Right cardiac atrium (tissue), 5 donors: ENCODE measurements at regions not wholly inside any gene's neighbourhood (a gene's known extent, or its start where the extent isn't known, plus 50 kb on each side); places are given as distances from the start of the nearest gene placed in this dataset.

ENCODE experiments used
- ATAC-seq, 2 donors: fragments of 200-7000 bp; cut with Tn5 transposase; one replicate each; pipeline versions ENCODE4 v1.8.0 to v1.9.1; 2020; ENCODE audit warnings: moderate library complexity in 2 of 2, mild to moderate bottlenecking in 1 of 2
- DNase-seq, 3 donors: peaks; one replicate each; pipeline ENCODE4 v3.0.0-alpha.2; 2020
- H3K27ac ChIP-seq: one replicate; pipeline ENCODE4 v1.5.1; 2013; ENCODE audit warnings: mild to moderate bottlenecking, low read length, control low read depth, moderate library complexity
- H3K27me3 ChIP-seq: one replicate; pipeline ENCODE4 v1.6.1; 2013; ENCODE audit not compliant: control insufficient read depth, insufficient read depth
- H3K4me1 ChIP-seq: one replicate; pipeline ENCODE4 v1.6.1; 2013; ENCODE audit warnings: low read length; ENCODE audit not compliant: control insufficient read depth, insufficient read depth
- H3K4me3 ChIP-seq: one replicate; pipeline ENCODE4 v1.5.1; 2013; ENCODE audit warnings: low read length, control low read depth
- H3K9me3 ChIP-seq: one replicate; pipeline ENCODE4 v1.6.1; 2013; ENCODE audit warnings: low read length; ENCODE audit not compliant: control insufficient read depth
- WGBS: extraction: QIAGEN DNeasy Blood & Tissue Kit; methylation state at CpG from one replicate; pipeline ENCODE4 v1.1.7; 2013; 5-methylcytosine and 5-hydroxymethylcytosine counted together
- intact Hi-C, 4 donors: fragments of 100-400 bp; cut with DNase I; formaldehyde crosslinking; loops; one replicate each; pipeline versions ENCODE4 v1.11.0 to v1.14.0; 2022 to 2023
- donor health status: healthy with polysubstance abuse.
- donor health status: DM: no; HTN: yes; CAD: no.
- donor health status: DM: no; HTN: no; CAD: no.
- donor health status: DM: no; HTN: yes; CAD: no; lungs with severe emphysema.
- donor health status: DM: yes; HTN: yes; CAD: no.

GRCh38 chrX:17206584-17206983, 168.4 kb upstream of the NHS start:
- Histone ChIP-seq H3K9me3 (no peaks in the 10 kb centered on the region), H3K27ac (no peak overlapping the region), H3K27me3 (no peaks in the 10 kb centered on the region), H3K4me3 (no peak overlapping the region), H3K4me1 (no peaks in the 10 kb centered on the region)
- 61% methylated on average over 1 of the region's 1 CpG for WGBS
- ATAC-seq (no peak), DNase-seq (no peak)
- intact Hi-C loops = no loop called here

GRCh38 chrX:17214962-17215361, 160.0 kb upstream of the NHS start:
- peak; percentile 43 to 74 for ATAC-seq
- no peak for DNase-seq
- Histone ChIP-seq H3K9me3 (no peaks in the 10 kb centered on the region), H3K4me1 (no peaks in the 10 kb centered on the region), H3K27me3 (no peaks in the 10 kb centered on the region), H3K4me3 (no peak overlapping the region), H3K27ac (no peak overlapping the region)
- intact Hi-C loops = no loop called here
- WGBS = 50% methylated on average over 4 of the region's 4 CpGs

- Histone ChIP-seq H3K9me3 (no peaks in the 10 kb centered on the region), H3K4me3 (no peak overlapping the region), H3K27me3 (no peaks in the 10 kb centered on the region), H3K4me1 (no peaks in the 10 kb centered on the region), H3K27ac (no peak overlapping the region)
- no peak for DNase-seq
- intact Hi-C loops = no loop called here
- no peak for ATAC-seq
Observed at GRCh38 chrX:17226736-17227135, 148.3 kb upstream of the NHS start.

GRCh38 chrX:17237146-17237545, 137.9 kb upstream of the NHS start:
- no peaks in the 10 kb centered on the region for H3K4me1 ChIP-seq
- ATAC-seq (no peak), DNase-seq (no peak)
- intact Hi-C loops = no loop called here
- no peak overlapping the region for H3K4me3 ChIP-seq
- no peak overlapping the region for H3K27ac ChIP-seq
- 90% methylated on average over 5 of the region's 5 CpGs for WGBS
- H3K27me3 ChIP-seq = no peaks in the 10 kb centered on the region
- H3K9me3 ChIP-seq = no peaks in the 10 kb centered on the region

- 13% methylated on average over 5 of the region's 5 CpGs for WGBS
- DNase-seq (no peak), ATAC-seq (peak in 1 of 2 donors; percentile 50)
- intact Hi-C loops = loop anchor here in 3 of 4 donors (2.0 to 10.0 kb wide), 4 partner anchors 352 to 450 kb away; no protein-coding TSS in a partner anchor
- Histone ChIP-seq H3K9me3 (no peaks in the 10 kb centered on the region), H3K4me3 (no peak overlapping the region), H3K4me1 (no peaks in the 10 kb centered on the region), H3K27me3 (no peaks in the 10 kb centered on the region), H3K27ac (no peak overlapping the region)
Observed at GRCh38 chrX:17242470-17242869, 132.5 kb upstream of the NHS start.

- DNase-seq (no peak), ATAC-seq (no peak)
- no peak overlapping the region for H3K4me3 ChIP-seq
- H3K27me3 ChIP-seq = no peaks in the 10 kb centered on the region
- no peak overlapping the region for H3K27ac ChIP-seq
- no peaks in the 10 kb centered on the region for H3K9me3 ChIP-seq
- WGBS = 100% methylated on average over 1 of the region's 1 CpG
- intact Hi-C loops = loop anchor here in 3 of 4 donors (10.0 kb wide), 2 partner anchors 348 to 428 kb away; no protein-coding TSS in a partner anchor
- H3K4me1 ChIP-seq = no peaks in the 10 kb centered on the region
Observed at GRCh38 chrX:17247144-17247543, 127.9 kb upstream of the NHS start.

GRCh38 chrX:17262123-17262522, 112.9 kb upstream of the NHS start:
- Histone ChIP-seq H3K9me3 (no peaks in the 10 kb centered on the region), H3K27me3 (no peaks in the 10 kb centered on the region), H3K4me1 (no peaks in the 10 kb centered on the region), H3K4me3 (no peak overlapping the region), H3K27ac (no peak overlapping the region)
- DNase-seq (no peak), ATAC-seq (no peak)
- WGBS = 64% methylated on average over 2 of the region's 2 CpGs
- intact Hi-C loops = no loop called here

- H3K4me1 ChIP-seq = no peaks in the 10 kb centered on the region
- intact Hi-C loops = no loop called here
- no peaks in the 10 kb centered on the region for H3K27me3 ChIP-seq
- no peak for DNase-seq
- H3K9me3 ChIP-seq = no peaks in the 10 kb centered on the region
- no peak overlapping the region for H3K27ac ChIP-seq
- no peak for ATAC-seq
- H3K4me3 ChIP-seq = no peak overlapping the region
Observed at GRCh38 chrX:17266136-17266535, 108.9 kb upstream of the NHS start.

- Histone ChIP-seq H3K27ac (no peak overlapping the region), H3K4me1 (no peaks in the 10 kb centered on the region), H3K27me3 (no peaks in the 10 kb centered on the region), H3K4me3 (no peak overlapping the region), H3K9me3 (no peaks in the 10 kb centered on the region)
- WGBS = 75% methylated on average over 2 of the region's 2 CpGs
- no peak for ATAC-seq
- intact Hi-C loops = no loop called here
- no peak for DNase-seq
Observed at GRCh38 chrX:17278961-17279360, 96.0 kb upstream of the NHS start.

- Histone ChIP-seq H3K9me3 (no peaks in the 10 kb centered on the region), H3K4me1 (no peaks in the 10 kb centered on the region), H3K27me3 (no peaks in the 10 kb centered on the region), H3K27ac (no peak overlapping the region), H3K4me3 (no peak overlapping the region)
- DNase-seq (no peak), ATAC-seq (no peak)
- WGBS = 84% methylated on average over 2 of the region's 2 CpGs
- intact Hi-C loops = no loop called here
Observed at GRCh38 chrX:17285983-17286382, 89.0 kb upstream of the NHS start.

GRCh38 chrX:17291171-17291900, 83.7 kb upstream of the NHS start:
- DNase-seq (no peak), ATAC-seq (no peak)
- H3K9me3 ChIP-seq = no peaks in the 10 kb centered on the region
- H3K4me3 ChIP-seq = no peak overlapping the region
- no peaks in the 10 kb centered on the region for H3K27me3 ChIP-seq
- no peak overlapping the region for H3K27ac ChIP-seq
- intact Hi-C loops = no loop called here
- 61% methylated on average over 2 of the region's 2 CpGs for WGBS
- H3K4me1 ChIP-seq = no peaks in the 10 kb centered on the region

- Histone ChIP-seq H3K27ac (no peak overlapping the region), H3K27me3 (no peaks in the 10 kb centered on the region), H3K9me3 (no peaks in the 10 kb centered on the region), H3K4me1 (no peaks in the 10 kb centered on the region), H3K4me3 (no peak overlapping the region)
- no peak for ATAC-seq
- intact Hi-C loops = no loop called here
- 30% methylated on average over 4 of the region's 4 CpGs for WGBS
- DNase-seq = no peak
Observed at GRCh38 chrX:17292111-17292527, 82.9 kb upstream of the NHS start.
